Fibroblast of lung (primary cell): ENCODE measurements at regions not wholly inside any gene's neighbourhood (a gene's known extent, or its start where the extent isn't known, plus 50 kb on each side); places are given as distances from the start of the nearest gene placed in this dataset.

Experiments used
- CTCF ChIP-seq, 2 donors: IDR thresholded peaks in 1 of 2; conservative IDR thresholded peaks in 1 of 2; 1 replicate in 1 of 2; 2 replicates in 1 of 2; pipeline ENCODE4 v1.5.1; 2011 to 2012; ENCODE audit warnings: low read length in 2 of 2, control low read depth in 1 of 2, inconsistent platforms in 1 of 2, low read depth in 1 of 2, mild to moderate bottlenecking in 1 of 2
- EZH2 ChIP-seq: IDR thresholded peaks from 2 replicates; pipeline ENCODE4 v1.5.1; 2012; ENCODE audit warnings: low read length, control low read depth, mild to moderate bottlenecking; ENCODE audit errors: missing control alignments

GRCh38 chr13:74018062-74018431, 116.2 kb downstream of the KLF12 start:
- TF ChIP-seq CTCF (conservative IDR thresholded peaks at IDR 0.05 in 1 of 2, IDR thresholded peaks at IDR 0.05 in 1 of 2; ENCODE audit: low read depth in 1 of 2, low read length in 2 of 2) (no peak), EZH2 (no peak)
